B cell (primary cell): ENCODE measurements at regions not wholly inside any gene's neighbourhood (a gene's known extent, or its start where the extent isn't known, plus 50 kb on each side); places are given as distances from the start of the nearest gene placed in this dataset.

ENCODE experiments used
- ATAC-seq: fragments of 200-7000 bp; cut with Tn5 transposase; one replicate; pipeline ENCODE4 v1.10.0; 2021; ENCODE audit warnings: low read depth, mild to moderate bottlenecking, moderate number of reproducible peaks, moderate library complexity
- CTCF ChIA-PET: fragments of 350-600 bp; sonication (Branson Sonifier 250); formaldehyde crosslinking; loops from one replicate; lab custom pipeline; 2021; ENCODE audit warnings: antibody characterized with exemption, inconsistent platforms; lab: Charles Lee
- POLR2A ChIA-PET: fragments of 350-600 bp; sonication (Branson Sonifier 250); formaldehyde crosslinking; loops from one replicate; lab custom pipeline; 2021; ENCODE audit warnings: antibody characterized with exemption; lab: Charles Lee
- DNase-seq: peaks from one replicate; pipeline ENCODE4 v3.0.0; 2013
- H2AFZ ChIP-seq: 2 replicates; pipeline ENCODE4 v1.6.1; 2012; ENCODE audit warnings: mild to moderate bottlenecking, low read depth, low read length; ENCODE audit not compliant: insufficient read depth, poor library complexity, severe bottlenecking
- H3K27ac ChIP-seq, 2 donors: 1 replicate in 1 of 2; 2 replicates in 1 of 2; pipeline ENCODE4 v1.5.1; 2012 to 2013; ENCODE audit warnings: low read length in 2 of 2, mild to moderate bottlenecking in 2 of 2, moderate library complexity in 1 of 2
- H3K27me3 ChIP-seq, 4 experiments: fragments of 200-600 bp in 1 of 4; sonication (generic) in 1 of 4; replicated peaks in 1 of 4; 1 replicate in 2 of 4; 2 replicates in 2 of 4; pipeline versions ENCODE4 v1.6.1 to v1.7.0; 2013 to 2016; ENCODE audit warnings: low read length in 3 of 4, mild to moderate bottlenecking in 2 of 4, mixed read lengths in 1 of 4, moderate library complexity in 1 of 4; ENCODE audit not compliant: insufficient read depth in 4 of 4, control insufficient read depth in 3 of 4; ENCODE audit errors: control extremely low read depth in 1 of 4
- H3K36me3 ChIP-seq, 2 experiments: replicated peaks in 1 of 2; 1 replicate in 1 of 2; 2 replicates in 1 of 2; pipeline versions ENCODE4 v1.6.1 to v1.7.1; 2013; ENCODE audit warnings: low read length in 1 of 2; ENCODE audit not compliant: insufficient read depth in 2 of 2, control insufficient read depth in 1 of 2; ENCODE audit errors: control extremely low read depth in 1 of 2, extremely low read depth in 1 of 2
- H3K4me1 ChIP-seq, 2 donors: fragments of 200-600 bp in 1 of 2; sonication (generic) in 1 of 2; 1 replicate in 1 of 2; 2 replicates in 1 of 2; pipeline versions ENCODE4 v1.5.1 to v1.6.1; 2013 to 2017; ENCODE audit warnings: low read length in 2 of 2; ENCODE audit not compliant: control insufficient read depth in 2 of 2, insufficient read depth in 2 of 2
- H3K4me2 ChIP-seq: replicated peaks from 2 replicates; pipeline ENCODE3; 2012; ENCODE audit warnings: mild to moderate bottlenecking, low read depth, low read length; ENCODE audit not compliant: poor library complexity, severe bottlenecking
- H3K4me3 ChIP-seq, 5 experiments: fragments of 200-600 bp in 1 of 5; sonication (generic) in 1 of 5; 1 replicate in 3 of 5; 2 replicates in 2 of 5; pipeline versions ENCODE4 v1.5.1 to v1.7.0; 2011 to 2016; ENCODE audit warnings: low read length in 4 of 5, mild to moderate bottlenecking in 4 of 5, low read depth in 2 of 5, control low read depth in 1 of 5, moderate library complexity in 1 of 5; ENCODE audit not compliant: insufficient read depth in 1 of 5; ENCODE audit errors: control extremely low read depth in 1 of 5, extremely low read depth in 1 of 5
- H3K79me2 ChIP-seq: fragments of 200-600 bp; sonication (generic); one replicate; pipeline ENCODE4 v1.6.0; 2016; ENCODE audit warnings: low read length; ENCODE audit not compliant: control insufficient read depth, insufficient read depth
- H3K9ac ChIP-seq: fragments of 200-600 bp; sonication (generic); 2 replicates; pipeline ENCODE4 v1.6.1; 2017; ENCODE audit warnings: mild to moderate bottlenecking, low read length, moderate library complexity
- H3K9me3 ChIP-seq, 3 donors: one replicate each; pipeline versions ENCODE4 v1.6.1 to v1.7.1; 2013; ENCODE audit warnings: low read length in 2 of 3; ENCODE audit not compliant: control insufficient read depth in 2 of 3, insufficient read depth in 1 of 3; ENCODE audit errors: control extremely low read depth in 1 of 3
- H4K20me1 ChIP-seq: 2 replicates; pipeline ENCODE4 v1.6.0; 2012; ENCODE audit warnings: mild to moderate bottlenecking, low read length; ENCODE audit not compliant: insufficient read depth, control insufficient read depth, poor library complexity, severe bottlenecking
- H3K27ac Mint-ChIP-seq: one replicate; pipeline ENCODE4 v1.8.0; 2021; ENCODE audit warnings: mixed read lengths
- H3K27me3 Mint-ChIP-seq: one replicate; pipeline ENCODE4 v1.8.0; 2021; ENCODE audit warnings: mixed read lengths
- H3K4me1 Mint-ChIP-seq: one replicate; pipeline ENCODE4 v1.8.0; 2021; ENCODE audit warnings: mixed read lengths
- H3K4me3 Mint-ChIP-seq: one replicate; pipeline ENCODE4 v1.8.0; 2021; ENCODE audit warnings: mixed read lengths
- H3K9me3 Mint-ChIP-seq: one replicate; pipeline ENCODE4 v1.8.0; 2022; ENCODE audit warnings: mixed read lengths; ENCODE audit not compliant: insufficient read depth
- CTCF ChIP-seq: fragments of 200-600 bp; IDR thresholded peaks from one replicate; pipeline ENCODE4 v1.8.0; 2022; ENCODE audit warnings: antibody characterized with exemption, mild to moderate bottlenecking
- EZH2 ChIP-seq: IDR thresholded peaks from 2 replicates; pipeline ENCODE4 v1.6.1; 2012; ENCODE audit warnings: borderline replicate concordance, low read depth, mild to moderate bottlenecking, moderate library complexity, low read length; ENCODE audit not compliant: insufficient read depth, poor library complexity, severe bottlenecking
- WGBS: methylation state at CpG from one replicate; pipeline ENCODE4 v1.1.5; 2013; ENCODE audit warnings: missing lambda C conversion rate; ENCODE audit not compliant: insufficient coverage; 5-methylcytosine and 5-hydroxymethylcytosine counted together
- intact Hi-C: fragments of 100-400 bp; cut with micrococcal nuclease; formaldehyde crosslinking; loops from one replicate; pipeline ENCODE4 v1.10.0; 2022

GRCh38 chr6:163925839-163926238, 511.3 kb downstream of the QKI start:
- Histone ChIP-seq H4K20me1 (no peaks in the 10 kb centered on the region), H2AFZ (no peak overlapping the region), H3K9me3 (no peaks in the 10 kb centered on the region), H3K4me1 (no peaks in the 10 kb centered on the region), H3K79me2 (no peaks in the 10 kb centered on the region), H3K27me3 (no peaks in the 10 kb centered on the region), H3K4me3 (no peak overlapping the region), H3K27ac (no peak overlapping the region), H3K4me2 (no peak overlapping the region), H3K36me3 (no peaks in the 10 kb centered on the region), H3K9ac (no peak overlapping the region)
- no peak overlapping the region for H3K4me3 Mint-ChIP-seq
- ATAC-seq = no peak
- no peaks in the 10 kb centered on the region for H3K4me1 Mint-ChIP-seq
- H3K9me3 Mint-ChIP-seq = peaks cover 3% of the 10 kb centered on the region
- TF ChIP-seq EZH2 (no peak), CTCF (no peak)
- DNase-seq = no peak
- intact Hi-C loops = no loop called here
- 96% methylated on average over 2 of the region's 5 CpGs for WGBS
- POLR2A ChIA-PET = no interaction called here
- no peak overlapping the region for H3K27ac Mint-ChIP-seq
- no peaks in the 10 kb centered on the region for H3K27me3 Mint-ChIP-seq
- CTCF ChIA-PET = no interaction called here

- Histone ChIP-seq H3K27me3 (no peaks in the 10 kb centered on the region), H2AFZ (no peak overlapping the region), H3K4me1 (no peaks in the 10 kb centered on the region), H3K27ac (no peak overlapping the region), H3K4me2 (no peak overlapping the region), H3K9ac (no peak overlapping the region), H4K20me1 (no peaks in the 10 kb centered on the region), H3K79me2 (no peaks in the 10 kb centered on the region), H3K36me3 (no peaks in the 10 kb centered on the region), H3K4me3 (no peak overlapping the region), H3K9me3 (no peaks in the 10 kb centered on the region)
- DNase-seq = no peak
- Mint-ChIP-seq H3K4me1 (no peaks in the 10 kb centered on the region), H3K9me3 (peaks cover 3% of the 10 kb centered on the region), H3K27me3 (peaks cover under 1% of the 10 kb centered on the region), H3K27ac (no peak overlapping the region), H3K4me3 (no peak overlapping the region)
- intact Hi-C loops = no loop called here
- WGBS = 91% methylated on average over 12 of the region's 15 CpGs
- CTCF ChIA-PET = no interaction called here
- TF ChIP-seq EZH2 (no peak), CTCF (no peak)
- no peak for ATAC-seq
- POLR2A ChIA-PET = no interaction called here
Observed at GRCh38 chr6:163923658-163924411, 509.3 kb downstream of the QKI start.
